ENCODE measurements at regions not wholly inside any gene's neighbourhood (a gene's known extent, or its start where the extent isn't known, plus 50 kb on each side); places are given as distances from the start of the nearest gene placed in this dataset.

DNA sequence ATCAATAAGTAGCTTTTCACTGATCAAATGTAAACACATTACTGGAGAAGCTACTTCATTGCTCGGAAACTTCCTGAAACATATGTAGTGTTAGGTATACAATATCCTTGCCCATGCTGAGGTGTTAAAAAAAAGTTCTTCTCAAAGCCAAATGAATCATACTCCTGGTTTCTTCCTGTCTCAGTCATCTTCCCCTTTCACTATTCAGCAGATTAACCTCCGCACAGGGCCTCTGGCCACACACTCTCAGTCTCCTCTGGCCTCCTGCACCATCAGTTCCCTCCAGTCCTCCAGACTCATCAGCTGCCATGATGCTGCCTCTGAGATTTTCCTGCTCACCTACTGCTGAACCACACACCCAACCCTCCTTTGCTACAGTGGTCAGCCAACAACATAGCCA lies 70.5 kb upstream of the BOC start:
- no peak for DNase-seq

DNA sequence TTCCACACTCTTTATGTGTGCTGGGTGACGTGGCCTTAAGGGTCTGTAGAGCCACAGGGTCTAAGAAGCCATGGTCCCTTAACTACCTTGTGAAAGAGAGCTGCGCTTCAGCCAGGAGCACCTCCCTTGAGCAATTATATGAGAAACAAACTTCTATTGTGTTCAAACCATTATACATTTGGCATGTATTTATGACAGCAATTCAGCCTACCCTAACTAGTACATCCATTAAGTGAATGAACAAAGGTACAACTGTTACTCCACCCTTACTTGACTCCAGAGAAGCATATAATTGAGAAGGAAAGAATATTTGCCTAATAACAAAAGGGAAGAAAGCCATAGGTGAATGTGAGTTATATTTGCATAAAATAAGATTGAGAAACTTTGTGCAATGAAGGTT lies 69.8 kb upstream of the BOC start:
- no peak for DNase-seq

DNA sequence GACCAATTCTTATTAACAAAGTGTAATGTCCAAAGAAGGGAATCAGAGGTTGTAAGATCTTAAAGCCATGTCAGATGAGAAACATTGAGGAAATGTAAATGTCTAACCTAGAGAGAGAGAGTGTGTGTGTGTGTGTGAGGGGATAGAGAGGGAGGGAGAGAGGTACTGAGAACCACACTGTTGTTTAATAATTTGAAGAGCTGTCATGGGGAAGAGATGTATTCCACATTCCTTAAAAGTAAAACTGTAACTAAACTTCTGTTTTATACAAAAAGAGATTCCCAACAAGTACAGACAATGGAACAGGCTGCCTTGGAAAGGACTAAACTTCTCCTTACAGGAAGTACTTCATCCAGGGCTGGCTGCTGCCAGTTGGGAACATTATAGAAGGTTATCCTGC lies 68.9 kb upstream of the BOC start:
- DNase-seq: no peak

DNA sequence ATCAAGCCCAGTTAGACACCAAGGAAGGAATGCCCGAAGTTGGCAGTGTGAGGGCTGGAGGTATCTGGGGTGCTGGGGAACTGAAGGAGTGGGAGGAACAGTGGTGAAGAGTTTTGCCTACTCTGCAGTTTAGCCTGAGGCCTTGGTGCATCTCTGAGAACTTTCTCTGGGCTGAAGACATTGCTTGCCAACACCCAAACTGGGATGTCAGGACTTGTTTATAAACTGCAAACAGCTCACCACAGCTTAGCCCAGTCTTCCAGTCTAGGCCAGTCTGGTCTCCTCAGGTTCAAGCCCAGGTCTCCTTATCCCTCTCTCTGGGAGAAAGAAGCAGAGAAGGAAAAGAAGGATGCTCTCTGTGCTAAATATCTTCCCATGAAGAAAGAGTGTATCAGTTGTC lies 68.0 kb upstream of the BOC start:
- no peak for DNase-seq

DNA sequence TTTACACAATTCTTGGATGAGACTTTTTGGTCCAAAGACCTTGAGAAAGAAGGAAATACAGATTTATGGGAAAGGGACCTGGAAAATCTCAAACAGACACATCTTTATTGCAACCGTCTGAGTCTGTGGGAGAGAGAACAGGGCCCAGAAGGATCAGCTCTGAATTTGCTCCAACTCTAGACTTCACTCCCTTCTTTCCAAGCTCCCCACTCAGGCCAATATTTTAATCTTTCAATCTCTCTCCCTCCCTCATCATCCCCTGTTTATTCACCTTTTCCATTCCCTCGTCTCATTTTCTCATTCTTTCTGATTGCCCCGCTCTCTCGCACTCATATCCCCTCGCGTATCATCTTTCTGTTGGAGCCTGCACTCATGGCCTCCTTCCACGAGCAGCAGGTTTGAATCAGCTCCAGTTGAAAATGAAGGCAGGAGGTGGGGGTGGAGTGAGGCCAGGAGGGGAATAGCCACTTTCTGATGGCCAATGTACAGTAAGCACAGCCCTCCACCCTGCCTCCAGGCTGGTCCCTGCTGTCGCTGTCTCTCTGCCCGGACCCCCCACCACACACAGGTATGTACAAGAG lies 63.6 kb upstream of the BOC start:
- DNase-seq: no peak

DNA sequence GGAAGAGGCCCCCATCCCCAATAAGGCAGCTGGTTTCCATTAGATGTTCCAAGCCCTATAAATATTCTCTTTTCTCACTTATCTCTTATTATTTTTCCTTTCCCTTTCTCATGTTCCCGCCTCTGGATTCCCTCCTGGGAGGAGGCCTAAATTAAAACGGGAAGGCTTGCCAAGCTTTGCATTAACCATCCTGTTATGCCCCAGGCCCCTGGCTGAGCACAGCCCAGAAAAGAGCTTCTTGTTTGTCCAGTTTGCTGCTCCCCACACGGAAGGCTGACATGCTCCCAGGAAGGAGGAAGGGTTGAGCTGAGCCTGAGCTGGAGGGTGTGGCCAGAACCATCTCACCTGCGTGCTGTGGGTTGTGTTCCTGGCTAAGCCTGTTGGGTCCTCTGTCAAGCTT lies 63.1 kb upstream of the BOC start:
- no peak for DNase-seq

- no peak for DNase-seq
Measured at GRCh38 chr3:113150250-113150649, 61.1 kb upstream of the BOC start.

DNA sequence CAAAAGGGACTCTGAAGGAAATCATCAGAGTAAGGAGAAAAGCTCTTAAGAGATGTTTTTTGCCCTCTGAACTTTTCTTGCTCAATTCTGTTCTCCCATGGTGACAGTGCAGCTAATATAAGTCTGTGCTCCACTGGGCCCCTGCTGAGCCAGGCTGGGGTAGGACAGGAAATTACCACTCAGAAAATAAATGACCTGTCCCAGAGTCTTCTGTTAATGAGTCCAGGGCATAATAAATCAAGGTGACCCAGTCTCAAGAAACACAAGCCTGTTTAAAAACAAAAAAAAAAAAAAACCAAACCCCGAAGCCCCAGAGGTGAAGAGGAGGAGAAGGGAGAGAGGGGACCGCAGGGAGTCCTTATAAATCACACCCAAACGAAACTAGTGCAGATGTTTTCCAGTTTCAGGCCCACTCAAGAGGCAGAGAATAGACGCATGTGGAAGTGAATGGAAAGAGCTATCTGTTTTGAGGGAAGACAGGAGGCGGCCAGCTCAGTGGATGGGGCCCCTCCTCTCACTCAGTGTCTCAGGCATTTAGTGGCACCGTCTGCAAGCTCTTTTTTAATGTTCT lies 59.8 kb upstream of the BOC start:
- peak; percentile 73 for DNase-seq

- DNase-seq: no peak
Measured at GRCh38 chr3:113152849-113153248, 58.5 kb upstream of the BOC start.

DNA sequence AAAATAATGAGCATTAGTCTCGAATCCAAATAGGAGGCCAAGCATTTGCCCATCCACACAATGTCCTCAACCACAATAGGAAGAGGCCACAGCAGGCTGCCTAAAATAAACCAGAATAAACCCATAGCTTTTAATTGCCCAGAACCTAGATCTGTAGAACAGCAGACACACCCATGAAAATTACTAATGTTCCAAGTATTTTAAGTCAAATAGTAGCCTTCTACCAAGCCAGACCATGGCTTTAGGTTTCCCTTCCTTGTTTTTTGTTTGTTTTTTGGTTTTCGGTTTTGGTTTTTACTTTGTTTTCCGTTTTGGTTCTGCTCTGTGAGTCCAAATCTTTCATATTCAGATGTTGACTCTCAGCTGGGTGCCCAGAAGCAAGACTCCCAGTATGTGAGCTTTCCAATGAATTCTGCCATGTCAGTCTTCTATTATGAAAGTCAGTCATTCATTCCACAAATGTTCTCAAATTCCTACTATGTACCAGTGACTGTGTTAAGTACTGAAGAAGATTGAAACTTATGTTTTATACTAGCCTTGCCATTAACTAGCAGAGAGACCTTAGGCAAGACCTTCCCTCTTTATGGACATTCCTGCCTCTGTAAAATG lies 57.8 kb upstream of the BOC start:
- no peak for DNase-seq

- DNase-seq: no peak
Measured at GRCh38 chr3:113156816-113157333, 54.5 kb upstream of the BOC start.

DNA sequence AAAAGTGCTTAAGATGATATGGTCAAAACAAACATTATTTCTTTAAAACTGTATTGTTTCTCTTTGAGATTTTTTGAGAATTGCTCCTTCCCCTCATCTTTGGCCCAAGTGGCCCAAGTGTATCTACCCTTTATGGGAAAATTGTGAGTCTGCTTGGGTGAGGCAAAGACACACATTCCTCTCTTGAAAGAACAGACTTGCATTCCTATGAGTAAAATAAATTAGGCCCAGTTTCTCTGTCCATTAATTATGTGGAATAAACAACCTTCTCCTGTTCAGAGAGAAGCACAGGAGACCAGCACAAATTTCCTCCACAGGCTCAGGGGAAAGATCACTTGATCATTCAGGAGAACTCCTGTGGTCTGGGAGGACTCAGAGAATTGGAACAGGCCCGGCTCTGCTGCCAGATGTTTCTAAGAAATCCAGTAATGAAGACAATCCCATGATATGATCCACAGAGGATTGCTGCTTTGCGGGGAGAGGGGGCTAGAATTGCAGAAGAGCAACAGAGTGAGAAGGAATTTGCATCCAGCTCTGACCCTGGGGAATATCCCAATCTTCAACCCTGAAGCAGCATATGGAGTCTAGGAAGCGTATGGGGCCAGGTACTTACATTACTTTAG lies 53.8 kb upstream of the BOC start:
- DNase-seq: peak; percentile 69

DNA sequence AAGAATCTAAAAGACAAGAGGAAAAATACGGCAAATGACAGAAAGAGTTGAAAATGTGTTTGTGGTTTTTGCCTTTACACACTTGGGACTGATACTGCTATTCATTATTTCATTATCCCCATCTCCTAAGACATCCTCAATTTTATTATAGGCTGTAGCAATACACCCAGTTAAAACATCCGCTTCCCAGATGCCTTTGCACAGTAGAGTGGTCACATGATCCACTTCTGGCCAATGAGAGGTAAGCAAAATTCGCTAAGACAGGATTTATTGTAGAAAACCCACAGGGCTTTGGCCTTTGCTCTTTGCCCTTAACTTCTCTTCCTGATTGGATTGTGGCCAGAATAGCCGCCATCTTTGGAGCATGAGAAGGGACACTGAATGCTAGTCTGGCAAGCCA lies 53.2 kb upstream of the BOC start:
- DNase-seq: no peak

Data from fibroblast of skin of right quadriceps (primary cell).